SKM-1 (cell line): ENCODE measurements at regions not wholly inside any gene's neighbourhood (a gene's known extent, or its start where the extent isn't known, plus 50 kb on each side); places are given as distances from the start of the nearest gene placed in this dataset.
"Not testable (repeated sequence)": the region's sequence is repeated elsewhere in the genome, so short reads cannot be mapped to it uniquely, and the experiment has no call there.

ENCODE experiments used
- DNase-seq: peaks from one replicate; lab custom pipeline; 2025; ENCODE audit not compliant: unreplicated experiment; lab: John Stamatoyannopoulos, UW

DNA sequence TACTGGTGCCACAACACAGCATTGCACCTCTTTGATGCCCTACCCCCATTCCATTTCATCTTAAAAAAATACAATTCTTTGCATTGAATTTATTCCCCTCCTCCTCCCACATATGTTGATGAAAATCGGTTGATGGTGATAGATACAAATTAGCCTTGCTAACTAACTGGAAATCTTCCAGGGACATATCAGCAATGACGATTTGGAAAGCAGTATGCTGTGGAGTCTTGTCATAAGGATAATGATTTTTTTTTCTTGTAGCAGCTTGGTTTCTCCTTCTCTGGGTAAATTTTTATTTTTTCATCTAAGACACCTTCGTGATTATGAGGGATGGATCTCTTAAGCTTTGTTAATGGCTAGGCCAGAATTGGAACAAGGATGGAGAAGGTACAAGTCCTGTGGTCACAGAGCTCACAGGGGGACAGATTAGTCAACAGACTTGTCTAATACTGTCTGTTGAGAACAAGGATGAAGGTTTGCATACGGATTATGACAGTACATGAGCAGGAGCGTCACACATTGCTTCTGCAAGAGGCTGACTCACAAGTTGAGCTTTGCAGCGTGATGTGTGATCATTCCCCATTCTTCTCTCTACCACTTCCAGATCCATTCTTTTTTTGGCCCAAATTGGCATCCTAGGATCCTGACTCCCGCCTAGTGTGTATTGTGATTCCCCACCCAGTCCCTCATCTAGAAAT lies 233.1 kb upstream of the FERMT1 start:
- no peak for DNase-seq

DNA sequence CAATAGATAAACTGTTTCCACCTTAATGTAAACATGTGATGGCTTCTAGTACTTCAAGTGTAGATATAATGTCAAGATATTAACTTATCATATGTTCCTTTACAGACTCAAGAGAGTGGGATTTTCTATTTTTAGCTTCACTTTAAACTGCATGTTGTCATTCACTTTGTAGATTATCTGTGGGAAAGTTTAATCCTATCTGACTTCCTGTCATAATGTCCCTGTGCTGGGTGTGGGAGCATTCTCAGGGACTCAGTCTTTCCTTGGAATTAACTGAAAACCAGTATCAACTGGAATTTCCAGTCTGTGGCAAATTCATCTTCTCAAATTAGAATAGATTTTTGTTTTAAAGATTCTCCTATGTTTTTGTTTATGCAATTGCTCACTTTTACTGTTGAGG lies 226.1 kb upstream of the FERMT1 start:
- DNase-seq = no peak

DNA sequence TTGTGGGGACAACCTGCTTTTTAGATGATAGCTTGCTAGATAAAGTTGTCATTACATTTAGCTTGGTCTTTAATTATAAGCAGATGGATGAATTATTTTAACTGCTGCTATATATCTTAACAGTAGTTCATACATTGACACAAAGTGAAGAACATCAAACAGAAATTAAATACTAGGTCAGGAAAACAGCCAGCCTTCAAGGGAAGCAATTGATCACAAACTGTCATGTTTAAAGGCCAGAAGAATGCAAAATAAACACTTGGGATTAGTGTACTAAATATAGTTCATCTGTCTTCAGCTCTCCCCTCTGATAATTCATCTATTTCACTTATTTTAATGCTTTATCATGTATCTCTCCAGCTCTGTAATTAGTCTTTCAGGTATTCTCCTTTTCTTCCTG lies 225.1 kb upstream of the FERMT1 start:
- DNase-seq = no peak

DNA sequence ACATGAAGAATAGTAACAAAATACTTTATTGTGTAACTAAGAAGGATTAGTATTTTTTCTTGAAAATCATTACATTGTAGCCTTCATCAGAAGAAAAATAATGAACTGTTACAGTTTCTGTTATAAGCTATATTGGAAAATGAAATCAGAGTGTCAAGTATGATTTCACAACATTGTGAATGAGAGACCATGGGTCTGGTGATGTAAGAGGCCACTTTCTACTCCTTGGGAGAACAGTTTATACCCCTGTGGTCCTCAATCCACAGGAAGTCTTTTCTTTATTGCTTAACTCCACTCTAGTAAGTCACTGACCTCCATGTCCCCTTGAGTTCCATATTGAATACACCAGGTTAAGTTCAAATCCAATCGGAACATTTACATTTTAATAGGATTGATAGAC lies 218.7 kb upstream of the FERMT1 start:
- DNase-seq = no peak

DNA sequence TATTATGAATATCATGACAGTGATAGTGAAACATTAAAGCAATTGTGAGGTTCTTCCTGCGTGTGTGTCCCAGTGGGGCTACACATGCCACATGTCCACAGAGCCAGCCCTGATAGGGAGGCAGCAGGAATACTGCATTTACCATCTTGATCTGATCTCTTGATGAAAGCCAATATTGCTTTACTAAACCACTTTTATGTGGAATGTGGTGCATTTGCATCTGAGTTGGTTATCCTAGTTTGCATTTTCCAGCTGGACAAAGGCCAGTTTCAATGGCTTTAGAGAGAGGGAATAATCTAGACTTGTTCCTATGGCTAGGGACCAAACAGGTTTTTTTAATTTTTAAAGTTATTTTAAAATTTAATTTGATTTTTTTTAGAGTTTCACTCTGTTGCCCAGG lies 216.3 kb upstream of the FERMT1 start:
- no peak for DNase-seq

DNA sequence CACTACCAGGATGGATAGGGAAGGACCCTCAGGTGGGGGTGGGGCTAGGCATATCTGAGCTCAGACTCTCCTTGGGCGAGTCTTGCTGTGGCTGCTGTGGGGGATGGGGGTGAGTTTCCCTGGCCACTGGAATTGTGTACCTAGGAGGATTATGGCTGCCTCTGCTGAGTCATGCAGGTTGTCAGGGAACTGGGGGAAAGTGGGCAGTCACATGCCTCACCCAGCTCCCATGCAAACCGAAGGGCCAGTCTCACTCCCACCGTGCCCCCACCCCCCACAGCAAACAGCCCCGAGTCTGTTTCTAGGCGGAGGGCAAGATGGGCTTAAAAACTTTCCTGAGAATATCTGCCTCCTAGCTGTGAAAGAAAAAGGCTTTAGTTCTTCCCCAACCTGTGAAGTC lies 210.3 kb upstream of the FERMT1 start:
- DNase-seq = no peak

DNA sequence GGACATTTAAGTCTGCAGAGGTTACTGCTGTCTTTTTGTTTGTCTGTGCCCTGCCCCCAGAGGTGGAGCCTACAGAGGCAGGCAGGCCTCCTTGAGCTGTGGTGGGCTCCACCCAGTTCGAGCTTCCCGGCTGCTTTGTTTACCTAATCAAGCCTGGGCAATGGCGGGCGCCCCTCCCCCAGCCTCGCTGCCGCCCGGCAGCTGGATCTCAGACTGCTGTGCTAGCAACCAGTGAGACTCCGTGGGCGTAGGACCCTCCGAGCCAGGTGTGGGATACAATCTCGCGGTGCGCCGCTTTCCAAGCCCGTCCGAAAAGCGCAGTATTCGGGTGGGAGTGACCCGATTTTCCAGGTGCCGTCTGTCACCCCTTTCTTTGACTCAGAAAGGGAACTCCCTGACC lies 198.4 kb upstream of the FERMT1 start:
- not testable (repeated sequence) for DNase-seq

DNA sequence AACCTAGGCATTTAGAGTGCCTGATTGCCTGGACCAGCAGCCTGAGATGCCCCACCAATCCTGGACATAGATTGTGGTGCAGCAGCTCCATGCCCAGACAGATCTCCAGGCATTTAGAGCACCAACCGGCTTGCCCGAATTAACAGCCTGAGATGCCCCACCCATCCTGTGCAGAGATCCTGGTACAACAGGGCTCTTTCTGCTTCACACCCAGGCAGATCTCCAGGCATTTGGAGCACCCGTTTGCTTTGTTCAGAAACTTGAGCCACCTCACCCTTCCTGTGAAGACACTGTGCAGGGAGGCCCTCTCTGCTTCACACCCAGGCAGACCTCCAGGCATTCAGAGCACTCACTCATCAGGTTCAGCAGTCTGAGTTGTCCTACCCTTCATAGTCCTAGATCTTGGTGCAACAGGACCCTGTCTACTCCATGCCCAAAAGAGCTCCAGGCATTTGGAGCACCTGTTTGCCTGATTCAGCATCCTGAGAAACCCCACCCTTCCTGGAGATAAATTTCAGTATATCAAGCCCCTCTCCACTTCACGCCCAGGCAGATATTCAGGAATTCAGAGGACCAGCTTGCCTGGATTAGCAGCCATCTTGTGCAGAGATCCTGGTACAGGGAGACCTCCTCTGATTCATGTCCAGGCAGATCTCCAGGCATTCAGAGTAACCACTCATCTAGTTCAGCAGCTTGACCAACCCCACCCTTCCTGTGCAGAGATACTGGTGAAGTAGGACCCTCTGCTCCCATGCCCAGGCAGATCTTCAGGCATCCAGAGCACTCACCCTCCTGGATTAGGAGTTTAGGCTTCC lies 189.2 kb upstream of the FERMT1 start:
- no peak for DNase-seq

DNA sequence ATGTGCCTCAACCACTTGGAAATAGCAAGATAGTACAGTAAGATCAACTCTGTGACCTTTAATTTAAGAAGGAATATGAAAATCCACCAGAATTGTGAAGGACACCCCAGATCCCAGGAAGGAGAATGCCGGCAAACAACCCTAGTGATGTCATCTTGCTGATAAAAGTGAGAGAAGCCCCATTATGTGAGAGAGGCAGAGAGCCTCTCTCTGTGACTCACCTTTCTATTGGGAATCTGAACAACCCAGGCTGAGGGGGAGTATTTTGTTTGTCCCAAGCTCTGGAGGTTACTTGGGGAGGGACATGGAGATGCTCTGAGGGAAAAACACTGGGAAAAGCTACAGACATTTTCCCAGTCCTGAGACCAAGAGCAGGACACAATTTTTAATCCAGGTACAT lies 188.3 kb upstream of the FERMT1 start:
- no peak for DNase-seq

DNA sequence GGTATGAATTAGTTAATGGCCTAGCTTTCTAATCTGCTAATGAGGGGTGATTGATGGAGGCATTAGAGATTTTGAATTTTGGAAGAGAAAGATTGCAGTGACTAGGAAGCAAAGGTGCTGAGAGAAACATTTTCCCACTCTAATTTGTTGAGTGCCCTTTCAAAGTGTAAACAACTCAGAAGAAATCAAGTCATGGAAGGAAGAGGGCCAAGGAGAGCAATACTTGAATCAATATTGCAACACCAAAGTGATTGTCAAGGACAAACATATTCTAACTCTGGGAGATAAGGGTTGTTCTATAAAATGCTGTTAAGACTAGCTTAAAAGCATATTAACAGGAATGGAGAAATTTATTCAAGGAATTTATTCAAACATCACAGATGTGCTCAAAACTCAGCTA lies 182.7 kb upstream of the FERMT1 start:
- no peak for DNase-seq

DNA sequence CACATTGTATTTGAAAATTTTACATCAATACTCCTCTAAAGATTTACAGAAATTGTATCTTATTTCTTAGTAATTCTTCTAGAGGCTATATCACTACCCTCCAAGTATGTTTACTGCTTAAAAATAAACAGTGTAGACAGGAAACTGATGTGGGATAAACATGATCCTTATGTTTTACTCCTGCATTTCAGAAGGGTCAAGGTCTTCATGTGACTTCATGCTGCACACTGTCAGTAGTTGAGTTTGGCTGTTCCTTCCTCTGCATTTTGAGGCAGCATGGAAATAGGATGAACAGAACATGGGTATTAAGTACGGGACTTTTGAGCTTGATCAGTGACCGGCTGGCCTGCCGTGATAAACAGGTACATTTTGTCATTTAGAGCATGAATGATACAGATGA lies 179.2 kb upstream of the FERMT1 start:
- DNase-seq = no peak

DNA sequence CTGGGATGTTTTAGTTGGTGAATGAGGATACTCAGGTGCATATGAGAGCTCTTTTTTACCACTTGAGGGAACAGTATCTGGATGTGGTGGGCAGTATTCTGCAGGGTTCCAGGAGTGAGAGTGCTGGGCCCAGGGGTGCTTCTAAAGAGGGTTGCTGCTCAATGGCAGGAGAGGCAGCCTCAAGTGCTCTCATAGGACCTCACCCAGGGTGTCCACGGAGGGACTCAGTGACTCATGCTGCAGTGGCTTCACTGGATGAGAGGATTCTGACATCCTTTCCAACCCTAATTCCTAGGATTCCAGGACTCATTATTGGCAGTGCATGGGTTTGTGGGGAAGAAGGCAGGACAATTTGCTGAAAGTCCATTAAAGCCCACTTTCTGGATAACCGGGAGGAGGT lies 176.6 kb upstream of the FERMT1 start:
- DNase-seq = no peak

DNA sequence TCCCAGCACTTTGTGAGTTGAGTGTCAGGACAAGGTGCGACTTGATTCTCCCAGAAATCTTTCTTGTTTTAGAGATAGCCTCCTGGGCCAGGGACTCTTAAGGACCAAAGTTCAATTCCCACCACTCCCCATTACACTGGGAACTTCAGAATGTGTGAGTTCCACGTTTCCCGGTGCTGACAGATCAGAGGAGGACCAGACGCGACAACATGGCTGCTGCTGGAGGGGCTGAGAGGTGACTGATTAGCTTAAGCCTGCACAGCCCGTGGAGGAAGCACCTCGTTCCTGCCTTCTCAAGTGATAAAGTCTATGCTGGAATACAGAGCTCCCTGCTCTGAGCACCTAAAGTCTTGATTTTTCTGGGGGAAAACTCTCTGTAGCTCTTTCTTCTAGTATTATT lies 175.2 kb upstream of the FERMT1 start:
- no peak for DNase-seq

DNA sequence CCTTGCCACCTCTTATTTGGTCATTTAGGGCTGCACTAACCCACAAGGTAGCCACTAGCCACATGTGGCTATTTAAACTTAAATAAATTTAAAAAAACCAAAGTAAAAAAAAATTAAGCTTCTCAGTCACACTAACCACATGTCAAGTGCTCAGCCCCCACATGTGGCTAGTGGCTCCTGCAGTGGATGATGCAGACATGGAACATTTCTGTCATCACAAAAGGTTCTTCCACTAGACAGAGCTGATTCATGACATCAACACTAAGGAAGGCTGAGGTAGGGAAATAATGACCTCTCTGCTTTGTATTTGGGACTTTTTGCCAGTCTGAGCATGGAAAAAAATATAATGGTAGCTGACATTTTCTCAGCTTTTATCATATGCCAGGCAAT lies 173.0 kb upstream of the FERMT1 start:
- DNase-seq = no peak

DNA sequence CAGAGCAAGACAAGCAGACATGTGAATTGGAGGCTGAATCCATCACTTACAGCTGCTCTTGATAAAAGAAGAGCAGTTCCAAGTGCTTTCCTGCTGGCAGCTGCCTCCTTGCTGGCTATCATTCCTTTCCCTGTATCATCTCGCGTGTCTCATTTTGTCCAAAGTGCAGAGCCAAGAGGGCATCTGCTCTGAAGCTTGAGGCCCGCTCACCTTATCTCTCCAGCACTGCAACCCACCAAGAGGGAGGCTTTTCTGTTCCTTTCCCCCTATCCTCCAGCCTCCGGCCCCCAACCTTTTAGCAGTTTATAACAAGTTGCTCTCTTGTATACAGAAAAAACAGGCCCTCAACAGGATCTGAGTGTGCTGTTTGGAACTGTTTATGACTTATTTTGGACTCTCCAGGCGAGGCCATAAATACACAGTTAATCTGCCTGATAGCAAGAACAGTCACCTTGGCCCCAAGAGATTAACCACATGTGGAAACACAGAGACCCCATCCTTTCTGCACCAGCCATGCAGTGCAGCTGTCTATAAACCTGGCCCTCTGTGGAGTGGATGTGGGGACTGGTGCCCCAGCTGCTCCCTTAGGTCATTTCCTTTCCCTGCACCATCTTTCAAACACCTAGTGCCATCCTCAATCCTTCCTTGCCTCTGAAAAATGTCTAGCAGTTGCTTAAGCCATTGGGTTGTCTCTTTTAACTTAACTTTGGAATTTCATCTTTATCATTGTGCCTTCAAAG lies 172.5 kb upstream of the FERMT1 start:
- no peak for DNase-seq

DNA sequence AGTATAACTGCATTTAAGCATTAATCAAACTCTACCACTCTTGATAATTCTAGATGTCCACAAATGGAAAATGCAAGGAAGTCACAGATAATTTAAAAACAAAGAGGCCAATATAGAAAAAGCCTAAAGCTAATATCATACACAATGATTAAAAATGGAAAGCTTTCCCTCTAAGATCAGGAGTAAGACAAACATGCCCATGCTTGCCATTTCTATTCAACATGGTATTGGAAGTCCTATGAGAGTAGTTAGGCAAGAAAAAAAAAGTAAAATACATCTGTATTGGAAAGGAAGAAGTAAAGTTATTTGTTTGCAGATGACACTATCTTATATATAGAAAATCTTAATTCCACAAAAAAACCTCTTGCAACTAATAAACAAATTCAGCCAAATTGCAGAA lies 164.6 kb upstream of the FERMT1 start:
- DNase-seq = no peak

DNA sequence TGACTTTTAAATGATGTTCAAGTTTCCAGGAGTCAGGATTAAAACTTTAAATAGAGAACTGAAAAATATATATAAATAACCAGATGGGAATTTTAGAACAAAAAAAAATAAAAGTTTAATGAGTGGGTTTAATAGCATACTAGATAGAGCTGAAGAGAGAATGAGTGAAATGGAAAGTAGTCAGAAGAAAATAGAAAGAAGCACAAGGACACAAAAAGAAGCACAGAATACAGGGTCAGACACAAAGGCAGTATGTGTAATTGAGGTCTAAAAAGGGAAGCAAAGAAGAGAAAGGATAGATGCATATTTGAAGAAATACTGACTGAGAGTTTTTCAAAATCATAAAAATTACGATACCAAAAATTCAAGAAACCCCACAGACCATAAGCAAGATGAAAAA lies 159.8 kb upstream of the FERMT1 start:
- no peak for DNase-seq

DNA sequence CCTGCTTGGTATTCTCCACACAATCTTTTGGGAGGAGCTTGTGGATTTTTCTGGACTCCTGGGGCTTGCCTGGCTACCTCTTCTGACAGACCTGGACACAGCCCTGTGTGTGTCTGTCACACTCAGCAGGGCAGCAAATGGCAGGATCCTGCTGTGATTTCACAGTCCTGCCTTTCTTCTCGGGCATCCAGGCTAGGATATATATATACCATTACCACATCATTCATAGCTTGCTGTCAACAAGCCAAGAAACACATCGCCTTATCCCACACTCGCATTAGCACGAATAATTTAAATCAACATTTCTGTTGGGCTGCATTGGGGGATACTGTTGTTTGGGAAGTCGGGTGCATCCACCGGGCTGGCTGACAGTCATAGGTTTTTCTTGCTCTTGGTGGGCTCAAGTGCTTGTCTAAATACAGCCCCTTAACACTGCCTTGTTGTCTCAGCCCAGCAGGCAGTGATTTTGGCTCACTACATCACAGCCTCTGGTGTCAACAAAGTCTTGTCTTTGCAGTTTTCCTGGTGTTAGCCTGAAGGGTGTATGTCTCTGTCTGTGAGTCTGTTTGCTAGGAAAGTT lies 154.9 kb upstream of the FERMT1 start:
- no peak for DNase-seq

DNA sequence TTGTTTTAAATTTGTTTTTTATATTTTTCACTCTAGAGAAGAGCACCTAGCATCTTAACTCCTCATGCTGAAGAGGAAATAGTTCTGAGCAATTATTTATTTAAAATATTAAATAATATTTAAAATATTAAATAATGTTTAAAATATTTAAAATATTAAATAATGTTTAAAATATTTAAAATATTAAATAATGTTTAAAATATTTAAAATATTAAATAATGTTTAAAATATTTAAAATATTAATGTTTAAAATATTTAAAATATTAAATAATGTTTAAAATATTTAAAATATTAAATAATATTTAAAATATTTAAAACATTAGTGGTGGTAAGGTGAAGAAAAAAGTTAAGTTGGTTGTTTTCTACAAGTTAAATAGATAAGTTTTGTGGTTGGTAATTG lies 147.6 kb upstream of the FERMT1 start:
- DNase-seq = not testable (repeated sequence)

DNA sequence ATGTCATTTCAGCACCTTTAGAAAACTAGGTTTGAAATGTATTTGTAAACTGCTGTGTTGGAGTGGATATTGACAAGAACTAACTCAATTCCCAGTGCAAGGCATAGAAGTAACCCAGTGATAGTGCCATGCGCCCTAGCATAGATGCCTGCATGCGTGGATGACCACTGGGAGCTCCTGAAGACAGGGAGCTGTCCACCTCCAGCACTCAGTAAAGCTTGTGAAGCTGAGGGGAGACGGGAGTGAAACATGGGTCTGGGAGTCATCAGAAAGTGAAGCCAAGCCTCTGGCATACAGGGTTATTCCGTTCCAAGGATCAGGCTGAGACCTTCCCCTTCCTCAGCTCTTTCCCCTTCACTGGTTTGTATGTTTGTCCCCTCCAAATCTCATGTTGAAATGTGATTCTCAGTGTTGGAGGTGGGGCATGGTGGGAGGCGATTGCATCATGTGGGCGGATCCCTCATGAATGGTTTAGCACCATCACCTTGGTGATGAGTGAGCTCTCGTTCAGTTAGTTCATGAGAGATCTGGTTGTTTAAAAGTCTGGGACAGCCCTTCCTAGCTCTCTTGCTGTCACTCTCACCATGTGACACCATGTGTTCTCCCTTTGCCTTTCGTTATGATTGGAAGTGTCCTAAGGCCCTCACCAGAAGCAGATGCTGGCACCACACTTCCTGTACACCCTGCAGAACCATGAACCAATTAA lies 146.5 kb upstream of the FERMT1 start:
- no peak for DNase-seq
